H9 (cell line): ENCODE measurements at regions not wholly inside any gene's neighbourhood (a gene's known extent, or its start where the extent isn't known, plus 50 kb on each side); places are given as distances from the start of the nearest gene placed in this dataset.

Experiments
- DNase-seq: peaks from one replicate; pipeline ENCODE4 v3.0.0-alpha.2; 2017
- H2AFZ ChIP-seq: one replicate; pipeline ENCODE4 v1.6.1; 2013; ENCODE audit warnings: mild to moderate bottlenecking, low read length, control low read depth, moderate library complexity
- H2AK5ac ChIP-seq: 2 replicates; pipeline ENCODE4 v1.6.1; 2013; ENCODE audit warnings: low read length, control low read depth, mixed read lengths; ENCODE audit not compliant: insufficient read length
- H2BK120ac ChIP-seq: one replicate; pipeline ENCODE4 v1.6.1; 2013; ENCODE audit warnings: low read depth, mild to moderate bottlenecking, low read length, control low read depth, inconsistent platforms; ENCODE audit not compliant: poor library complexity, severe bottlenecking
- H2BK12ac ChIP-seq: 2 replicates; pipeline ENCODE4 v1.6.1; 2013; ENCODE audit warnings: low read length, control low read depth, mixed read lengths, low read depth; ENCODE audit not compliant: insufficient read length
- H2BK15ac ChIP-seq: 2 replicates; pipeline ENCODE4 v1.6.1; 2013; ENCODE audit warnings: low read depth, low read length, control low read depth
- H2BK20ac ChIP-seq: one replicate; pipeline ENCODE4 v1.6.1; 2013; ENCODE audit warnings: low read depth, mild to moderate bottlenecking, low read length, control low read depth, inconsistent platforms; ENCODE audit not compliant: poor library complexity, severe bottlenecking
- H2BK5ac ChIP-seq: 2 replicates; pipeline ENCODE4 v1.6.1; 2013; ENCODE audit warnings: low read length, control low read depth, mixed read lengths; ENCODE audit not compliant: insufficient read length
- H3K14ac ChIP-seq: 2 replicates; pipeline ENCODE4 v1.6.1; 2013; ENCODE audit warnings: low read length, control low read depth; ENCODE audit not compliant: insufficient read depth
- H3K18ac ChIP-seq: 2 replicates; pipeline ENCODE4 v1.6.1; 2013; ENCODE audit warnings: low read depth, mild to moderate bottlenecking, mixed read lengths, low read length, control low read depth; ENCODE audit not compliant: insufficient read length
- H3K23ac ChIP-seq: 2 replicates; pipeline ENCODE4 v1.6.1; 2013; ENCODE audit warnings: low read length, control low read depth, mixed read lengths, low read depth; ENCODE audit not compliant: insufficient read length
- H3K23me2 ChIP-seq: 2 replicates; pipeline ENCODE4 v1.6.1; 2013; ENCODE audit warnings: low read depth, mild to moderate bottlenecking, mixed read lengths, low read length, control low read depth; ENCODE audit not compliant: insufficient read length, poor library complexity, severe bottlenecking
- H3K27ac ChIP-seq: 2 replicates; pipeline ENCODE4 v1.5.1; 2013; ENCODE audit warnings: low read length, control low read depth, mixed read lengths, low read depth; ENCODE audit not compliant: insufficient read length
- H3K27me3 ChIP-seq: 2 replicates; pipeline ENCODE4 v1.6.1; 2013; ENCODE audit warnings: low read length, control low read depth, inconsistent platforms; ENCODE audit not compliant: insufficient read depth
- H3K4ac ChIP-seq: 2 replicates; pipeline ENCODE4 v1.6.1; 2013; ENCODE audit warnings: low read depth, mild to moderate bottlenecking, control low read depth, inconsistent platforms, low read length, moderate library complexity
- H3K4me1 ChIP-seq: 2 replicates; pipeline ENCODE4 v1.6.1; 2013; ENCODE audit warnings: low read length, control low read depth, inconsistent platforms; ENCODE audit not compliant: insufficient read depth
- H3K4me2 ChIP-seq: 2 replicates; pipeline ENCODE4 v1.6.1; 2013; ENCODE audit warnings: low read length, control low read depth, mixed read lengths; ENCODE audit not compliant: insufficient read length, insufficient read depth
- H3K56ac ChIP-seq: 2 replicates; pipeline ENCODE4 v1.6.1; 2013; ENCODE audit warnings: low read depth, mild to moderate bottlenecking, mixed read lengths, low read length, control low read depth; ENCODE audit not compliant: insufficient read length
- H3K79me1 ChIP-seq: 2 replicates; pipeline ENCODE4 v1.6.1; 2013; ENCODE audit warnings: low read depth, mild to moderate bottlenecking, moderate library complexity, low read length, control low read depth, inconsistent platforms; ENCODE audit not compliant: insufficient read depth, poor library complexity, severe bottlenecking
- H3K79me2 ChIP-seq: 2 replicates; pipeline ENCODE4 v1.6.1; 2013; ENCODE audit warnings: low read length, control low read depth, inconsistent platforms; ENCODE audit not compliant: insufficient read depth
- H3K9ac ChIP-seq: 2 replicates; pipeline ENCODE4 v1.6.1; 2013; ENCODE audit warnings: low read length, control low read depth, mixed read lengths; ENCODE audit not compliant: insufficient read length; ENCODE audit errors: extremely low read depth
- H3K9me3 ChIP-seq: one replicate; pipeline ENCODE4 v1.6.1; 2013; ENCODE audit warnings: low read depth, low read length, inconsistent platforms; ENCODE audit not compliant: control insufficient read depth
- H3T11ph ChIP-seq: one replicate; pipeline ENCODE4 v1.6.1; 2013; ENCODE audit warnings: mild to moderate bottlenecking, low read length, control low read depth, inconsistent platforms
- H4K20me1 ChIP-seq: one replicate; pipeline ENCODE4 v1.6.1; 2013; ENCODE audit not compliant: control insufficient read depth, insufficient read length, insufficient read depth
- H4K5ac ChIP-seq: 2 replicates; pipeline ENCODE4 v1.6.1; 2013; ENCODE audit warnings: low read depth, mild to moderate bottlenecking, mixed read lengths, low read length, control low read depth; ENCODE audit not compliant: insufficient read length
- H4K8ac ChIP-seq: replicated peaks from 2 replicates; pipeline ENCODE4 v1.6.1; 2013; ENCODE audit warnings: low read length, control low read depth, mixed read lengths, low read depth; ENCODE audit not compliant: insufficient read length
- H4K91ac ChIP-seq: 2 replicates; pipeline ENCODE4 v1.6.1; 2013; ENCODE audit warnings: low read depth, mild to moderate bottlenecking, moderate library complexity, mixed read lengths, low read length, control low read depth; ENCODE audit not compliant: insufficient read length
- H3K27ac Mint-ChIP-seq, 3 experiments: 2 replicates in 2 of 3; 3 replicates in 1 of 3; pipeline ENCODE4 v1.8.0; 2020 to 2021; ENCODE audit warnings: mixed read lengths in 3 of 3, mild to moderate bottlenecking in 1 of 3, moderate library complexity in 1 of 3
- H3K27me3 Mint-ChIP-seq: 2 replicates; pipeline ENCODE4 v1.8.0; 2021; ENCODE audit warnings: low read depth, mild to moderate bottlenecking, moderate library complexity, mixed read lengths
- H3K36me3 Mint-ChIP-seq, 3 experiments: 2 replicates in 2 of 3; 3 replicates in 1 of 3; pipeline ENCODE4 v1.8.0; 2020 to 2021; ENCODE audit warnings: low read depth in 3 of 3, mixed read lengths in 3 of 3; ENCODE audit not compliant: insufficient read depth in 1 of 3
- H3K4me1 Mint-ChIP-seq, 2 experiments: 2 replicates each; pipeline ENCODE4 v1.8.0; 2020; ENCODE audit warnings: mixed read lengths in 2 of 2
- H3K4me3 Mint-ChIP-seq, 2 experiments: 2 replicates in 1 of 2; 3 replicates in 1 of 2; pipeline ENCODE4 v1.8.0; 2020 to 2021; ENCODE audit warnings: mild to moderate bottlenecking in 2 of 2, mixed read lengths in 2 of 2, moderate library complexity in 1 of 2
- H3K9me3 Mint-ChIP-seq, 2 experiments: 2 replicates in 1 of 2; 3 replicates in 1 of 2; pipeline ENCODE4 v1.8.0; 2020; ENCODE audit warnings: mild to moderate bottlenecking in 2 of 2, mixed read lengths in 2 of 2, moderate library complexity in 1 of 2
- CTCF ChIP-seq: fragments of 200-600 bp; sonication (generic); conservative IDR thresholded peaks from 3 replicates; pipeline ENCODE4 v1.8.0; 2021; ENCODE audit warnings: antibody characterized with exemption, mild to moderate bottlenecking
- WGBS: extraction: QIAGEN DNeasy Blood & Tissue Kit; methylation state at CpG from one replicate; pipeline ENCODE4 v1.1.7; 2013; ENCODE audit warnings: missing lambda C conversion rate, low lambda C conversion rate, mixed read lengths; ENCODE audit not compliant: insufficient read length; ENCODE audit errors: extremely low coverage; 5-methylcytosine and 5-hydroxymethylcytosine counted together

GRCh38 chr21:16569679-16570078, 839.9 kb downstream of the USP25 start:
- no peaks in the 10 kb centered on the region for H3K9me3 ChIP-seq
- H2BK5ac ChIP-seq = no peak overlapping the region
- no peaks in the 10 kb centered on the region for H4K20me1 ChIP-seq
- H2AK5ac ChIP-seq = no peak overlapping the region
- H4K5ac ChIP-seq = no peak overlapping the region
- DNase-seq = no peak
- H3K4me1 ChIP-seq = no peaks in the 10 kb centered on the region
- no peak for TF ChIP-seq CTCF
- no peak overlapping the region for H2BK120ac ChIP-seq
- no peaks in the 10 kb centered on the region for H3K79me1 ChIP-seq
- H2AFZ ChIP-seq = no peak overlapping the region
- no peak overlapping the region for H3K14ac ChIP-seq
- no CpG with 5 or more reads among the region's 1 CpG for WGBS
- no peak overlapping the region for H3T11ph ChIP-seq
- H3K27me3 Mint-ChIP-seq = no peaks in the 10 kb centered on the region
- H3K4me2 ChIP-seq = no peak overlapping the region
- H2BK15ac ChIP-seq = no peak overlapping the region
- H3K36me3 Mint-ChIP-seq = no peaks in the 10 kb centered on the region
- no peak overlapping the region for H3K23ac ChIP-seq
- H3K56ac ChIP-seq = no peak overlapping the region
- H3K27ac ChIP-seq = no peak overlapping the region
- no peak overlapping the region for H2BK20ac ChIP-seq
- no peak overlapping the region for H4K8ac ChIP-seq
- H3K4me1 Mint-ChIP-seq = peaks cover 8% of the 10 kb centered on the region in 2 experiments
- no peaks in the 10 kb centered on the region for H3K27me3 ChIP-seq
- H3K79me2 ChIP-seq = no peaks in the 10 kb centered on the region
- no peak overlapping the region for H2BK12ac ChIP-seq
- no peak overlapping the region for H3K4me3 Mint-ChIP-seq
- no peak overlapping the region for H3K27ac Mint-ChIP-seq
- H3K18ac ChIP-seq = no peak overlapping the region
- H3K9ac ChIP-seq = no peak overlapping the region
- no peak overlapping the region for H3K4ac ChIP-seq
- H3K9me3 Mint-ChIP-seq = no peaks in the 10 kb centered on the region
- no peaks in the 10 kb centered on the region for H3K23me2 ChIP-seq
- no peak overlapping the region for H4K91ac ChIP-seq
